ENCODE measurements at regions not wholly inside any gene's neighbourhood (a gene's known extent, or its start where the extent isn't known, plus 50 kb on each side); places are given as distances from the start of the nearest gene placed in this dataset.
"Not testable (repeated sequence)": the region's sequence is repeated elsewhere in the genome, so short reads cannot be mapped to it uniquely, and the experiment has no call there.

GRCh38 chr3:153266619-153267018 is 104.6 kb downstream of the RAP2B start:
- Histone ChIP-seq H3K4me2 (no peak overlapping the region), H3K27me3 (no peaks in the 10 kb centered on the region), H3K9ac (no peak overlapping the region), H4K20me1 (no peaks in the 10 kb centered on the region), H3K9me3 (peaks cover 21% of the 10 kb centered on the region), H3K4me3 (no peak overlapping the region), H3K4me1 (no peaks in the 10 kb centered on the region), H3K27ac (no peak overlapping the region), H3K36me3 (no peaks in the 10 kb centered on the region)
- TF ChIP-seq Cebpa-rat (IDR thresholded peaks at IDR 0.05): no peak

GRCh38 chr3:153268564-153269279 is 106.7 kb downstream of the RAP2B start:
- no peak overlapping the region for H3K27ac ChIP-seq
- no peak for TF ChIP-seq Cebpa-rat (IDR thresholded peaks at IDR 0.05)
- H4K20me1 ChIP-seq: no peaks in the 10 kb centered on the region
- no peak overlapping the region for H3K9ac ChIP-seq
- H3K4me3 ChIP-seq: no peak overlapping the region
- no peak overlapping the region for H3K4me2 ChIP-seq
- peaks cover 21% of the 10 kb centered on the region for H3K9me3 ChIP-seq
- H3K27me3 ChIP-seq: no peaks in the 10 kb centered on the region
- H3K4me1 ChIP-seq: no peaks in the 10 kb centered on the region
- no peaks in the 10 kb centered on the region for H3K36me3 ChIP-seq

GRCh38 chr3:153269730-153270129 is 107.7 kb downstream of the RAP2B start:
- Histone ChIP-seq H3K4me1 (no peaks in the 10 kb centered on the region), H3K9ac (no peak overlapping the region), H3K4me3 (no peak overlapping the region), H3K27me3 (no peaks in the 10 kb centered on the region), H3K4me2 (no peak overlapping the region), H4K20me1 (no peaks in the 10 kb centered on the region), H3K27ac (no peak overlapping the region), H3K9me3 (peaks cover 21% of the 10 kb centered on the region), H3K36me3 (no peaks in the 10 kb centered on the region)
- TF ChIP-seq Cebpa-rat (IDR thresholded peaks at IDR 0.05): no peak

- H3K9ac ChIP-seq: no peak overlapping the region
- H3K36me3 ChIP-seq: no peaks in the 10 kb centered on the region
- no peak overlapping the region for H3K4me2 ChIP-seq
- H3K9me3 ChIP-seq: peaks cover 8% of the 10 kb centered on the region
- H4K20me1 ChIP-seq: no peaks in the 10 kb centered on the region
- H3K27me3 ChIP-seq: no peaks in the 10 kb centered on the region
- no peak overlapping the region for H3K4me3 ChIP-seq
- no peak overlapping the region for H3K27ac ChIP-seq
- no peak for TF ChIP-seq Cebpa-rat (IDR thresholded peaks at IDR 0.05)
- no peaks in the 10 kb centered on the region for H3K4me1 ChIP-seq
Observed at GRCh38 chr3:153273217-153273616, 111.2 kb downstream of the RAP2B start.

GRCh38 chr3:153273767-153274435 is 111.9 kb downstream of the RAP2B start:
- no peak overlapping the region for H3K27ac ChIP-seq
- H4K20me1 ChIP-seq: no peaks in the 10 kb centered on the region
- no peak overlapping the region for H3K4me3 ChIP-seq
- no peak overlapping the region for H3K4me2 ChIP-seq
- H3K9me3 ChIP-seq: peaks cover under 1% of the 10 kb centered on the region; the same call in 1 of the 2 replicates
- H3K36me3 ChIP-seq: no peaks in the 10 kb centered on the region
- H3K9ac ChIP-seq: no peak overlapping the region
- H3K27me3 ChIP-seq: no peaks in the 10 kb centered on the region
- no peak for TF ChIP-seq Cebpa-rat (IDR thresholded peaks at IDR 0.05)
- no peaks in the 10 kb centered on the region for H3K4me1 ChIP-seq

GRCh38 chr3:153274561-153274960 is 112.5 kb downstream of the RAP2B start:
- Histone ChIP-seq H4K20me1 (no peaks in the 10 kb centered on the region), H3K4me1 (no peaks in the 10 kb centered on the region), H3K27ac (no peak overlapping the region), H3K4me2 (no peak overlapping the region), H3K9me3 (no peaks in the 10 kb centered on the region), H3K36me3 (no peaks in the 10 kb centered on the region), H3K9ac (no peak overlapping the region), H3K27me3 (no peaks in the 10 kb centered on the region), H3K4me3 (no peak overlapping the region)
- no peak for TF ChIP-seq Cebpa-rat (IDR thresholded peaks at IDR 0.05)

- Histone ChIP-seq H3K9ac (no peak overlapping the region), H3K36me3 (no peaks in the 10 kb centered on the region), H3K4me2 (no peak overlapping the region), H4K20me1 (no peaks in the 10 kb centered on the region), H3K27me3 (no peaks in the 10 kb centered on the region), H3K9me3 (no peaks in the 10 kb centered on the region), H3K4me1 (no peaks in the 10 kb centered on the region), H3K27ac (no peak overlapping the region), H3K4me3 (no peak overlapping the region)
- no peak for TF ChIP-seq Cebpa-rat (IDR thresholded peaks at IDR 0.05)
Observed at GRCh38 chr3:153275514-153275913, 113.5 kb downstream of the RAP2B start.

- no peaks in the 10 kb centered on the region for H3K4me1 ChIP-seq
- H3K9ac ChIP-seq: no peak overlapping the region
- no peak overlapping the region for H3K4me2 ChIP-seq
- H3K36me3 ChIP-seq: no peaks in the 10 kb centered on the region
- H3K4me3 ChIP-seq: no peak overlapping the region
- H4K20me1 ChIP-seq: no peaks in the 10 kb centered on the region
- H3K27ac ChIP-seq: no peak overlapping the region
- H3K27me3 ChIP-seq: no peaks in the 10 kb centered on the region
- peaks cover 5% of the 10 kb centered on the region; the same call in 1 of the 2 replicates for H3K9me3 ChIP-seq
- no peak for TF ChIP-seq Cebpa-rat (IDR thresholded peaks at IDR 0.05)
Observed at GRCh38 chr3:153277029-153277428, 115.0 kb downstream of the RAP2B start.

GRCh38 chr3:153281236-153281997 is 119.4 kb downstream of the RAP2B start:
- not testable (repeated sequence) for H3K27me3 ChIP-seq, H3K9ac ChIP-seq, H4K20me1 ChIP-seq, H3K27ac ChIP-seq, H3K4me1 ChIP-seq, H3K4me2 ChIP-seq, H3K4me3 ChIP-seq, H3K9me3 ChIP-seq, H3K36me3 ChIP-seq

- H3K4me2 ChIP-seq: no peak overlapping the region
- no peak overlapping the region for H3K4me3 ChIP-seq
- no peaks in the 10 kb centered on the region for H4K20me1 ChIP-seq
- no peak overlapping the region for H3K27ac ChIP-seq
- H3K9me3 ChIP-seq: peaks cover 5% of the 10 kb centered on the region; the same call in 1 of the 2 replicates
- no peak for TF ChIP-seq Cebpa-rat (IDR thresholded peaks at IDR 0.05)
- peaks cover 8% of the 10 kb centered on the region for H3K4me1 ChIP-seq
- H3K36me3 ChIP-seq: no peaks in the 10 kb centered on the region
- no peak overlapping the region for H3K9ac ChIP-seq
- H3K27me3 ChIP-seq: no peaks in the 10 kb centered on the region
Observed at GRCh38 chr3:153282355-153282754, 120.3 kb downstream of the RAP2B start.

All from BLaER1 (cell line).